ENCODE measurements at regions not wholly inside any gene's neighbourhood (a gene's known extent, or its start where the extent isn't known, plus 50 kb on each side); places are given as distances from the start of the nearest gene placed in this dataset.
"Not testable (repeated sequence)": the region's sequence is repeated elsewhere in the genome, so short reads cannot be mapped to it uniquely, and the experiment has no call there.

DNA sequence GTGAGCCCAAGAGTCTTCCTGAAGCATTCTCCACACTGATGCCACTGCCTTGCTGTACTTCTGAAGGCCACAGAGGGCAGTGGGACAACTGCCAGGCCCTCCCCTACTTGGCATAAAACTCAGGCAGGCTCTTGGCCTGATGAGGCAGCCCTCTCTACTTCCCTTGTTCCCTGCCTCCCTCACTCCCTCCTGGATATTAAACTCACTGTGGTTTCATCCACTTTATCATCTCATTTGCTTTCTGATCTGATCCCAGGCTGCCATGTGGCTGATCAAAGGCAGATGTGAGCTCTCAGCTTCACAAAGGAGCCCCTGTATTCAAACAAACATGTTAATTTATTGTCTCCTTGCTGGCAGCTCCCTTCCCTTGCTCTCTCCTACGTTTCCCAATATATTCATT lies 533.5 kb downstream of the IGSF11 start:
- Histone ChIP-seq H3K27ac (ENCODE audit: low read length) (peak overlapping the region; percentile 53), H3K27me3 (ENCODE audit: insufficient read depth, low read length) (no peaks in the 10 kb centered on the region), H3K4me3 (ENCODE audit: low read length) (no peak overlapping the region), H3K9ac (ENCODE audit: low read depth, low read length) (no peak overlapping the region), H3K9me3 (ENCODE audit: insufficient read depth, low read depth, low read length) (no peaks in the 10 kb centered on the region), H3K4me1 (ENCODE audit: insufficient read depth, low read length) (peaks cover 14% of the 10 kb centered on the region; the same call in 1 of the 2 replicates), H3K36me3 (ENCODE audit: insufficient read depth, low read depth, low read length) (no peaks in the 10 kb centered on the region)

DNA sequence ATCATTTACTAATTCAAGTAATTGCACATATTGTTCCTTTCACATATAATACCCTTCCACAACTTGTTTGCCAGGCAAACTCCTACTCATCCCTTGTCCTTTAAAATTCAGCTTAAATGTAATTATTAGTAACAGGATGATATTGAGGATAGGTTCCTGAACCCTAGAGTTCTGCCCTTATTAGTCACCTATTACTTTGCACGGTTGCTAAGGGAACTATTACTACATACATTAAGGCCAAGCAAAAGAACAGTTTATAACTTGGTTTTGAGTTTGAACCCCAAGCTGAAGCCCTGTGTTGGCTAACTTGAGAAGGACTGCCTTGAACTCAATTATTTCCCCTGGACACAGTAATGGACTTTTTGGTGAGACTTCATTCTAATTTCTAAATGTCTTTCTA lies 529.7 kb downstream of the IGSF11 start:
- no peak overlapping the region for H3K27ac ChIP-seq (ENCODE audit: low read length)
- no peaks in the 10 kb centered on the region for H3K36me3 ChIP-seq (ENCODE audit: insufficient read depth, low read depth, low read length)
- H3K4me1 ChIP-seq (ENCODE audit: insufficient read depth, low read length): peaks cover 14% of the 10 kb centered on the region; the same call in 1 of the 2 replicates
- H3K9ac ChIP-seq (ENCODE audit: low read depth, low read length): no peak overlapping the region
- H3K9me3 ChIP-seq (ENCODE audit: insufficient read depth, low read depth, low read length): no peaks in the 10 kb centered on the region
- no peaks in the 10 kb centered on the region for H3K27me3 ChIP-seq (ENCODE audit: insufficient read depth, low read length)
- no peak overlapping the region for H3K4me3 ChIP-seq (ENCODE audit: low read length)

DNA sequence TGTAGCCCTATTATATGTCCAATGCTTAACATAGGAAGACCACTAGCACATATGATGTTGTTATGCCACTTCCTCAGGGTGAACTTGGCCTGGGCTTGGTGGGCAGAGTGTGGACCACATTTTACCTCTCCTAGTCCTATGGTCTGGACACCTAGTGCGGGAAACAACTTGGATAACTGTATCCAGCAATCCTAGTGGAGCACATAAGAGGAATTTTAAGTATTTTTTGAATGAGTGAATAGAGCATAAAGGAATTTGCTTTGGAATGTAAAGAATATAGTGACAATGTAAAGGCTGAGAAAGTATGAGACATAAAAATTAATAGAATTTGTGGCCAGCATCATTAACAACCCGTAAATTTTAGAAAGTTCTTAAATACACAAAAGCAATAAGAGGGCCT lies 528.9 kb downstream of the IGSF11 start:
- H3K4me3 ChIP-seq (ENCODE audit: low read length): no peak overlapping the region
- H3K9ac ChIP-seq (ENCODE audit: low read depth, low read length): no peak overlapping the region
- no peaks in the 10 kb centered on the region for H3K36me3 ChIP-seq (ENCODE audit: insufficient read depth, low read depth, low read length)
- H3K4me1 ChIP-seq (ENCODE audit: insufficient read depth, low read length): peaks cover 14% of the 10 kb centered on the region; the same call in 1 of the 2 replicates
- H3K27me3 ChIP-seq (ENCODE audit: insufficient read depth, low read length): no peaks in the 10 kb centered on the region
- no peaks in the 10 kb centered on the region for H3K9me3 ChIP-seq (ENCODE audit: insufficient read depth, low read depth, low read length)
- H3K27ac ChIP-seq (ENCODE audit: low read length): no peak overlapping the region

DNA sequence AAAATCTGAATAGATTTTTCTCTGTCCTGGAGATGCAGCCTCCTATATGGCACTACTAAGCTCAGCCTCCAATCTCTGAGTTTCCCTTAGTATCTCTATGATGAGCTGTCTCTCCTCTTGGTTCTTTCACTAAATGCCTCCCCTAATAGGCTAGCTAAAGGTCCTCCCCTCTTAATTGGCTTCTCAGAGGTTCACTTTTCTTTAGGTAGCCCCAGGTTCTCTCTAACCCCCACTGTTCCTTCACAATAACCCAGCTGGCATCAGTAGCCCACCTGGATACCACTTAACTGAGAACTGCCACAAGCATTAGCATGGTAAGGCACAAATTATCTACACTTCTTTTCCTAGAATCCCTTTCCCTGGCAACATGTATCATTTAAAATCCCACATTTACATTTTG lies 523.2 kb downstream of the IGSF11 start:
- Histone ChIP-seq H3K4me3 (ENCODE audit: low read length) (no peak overlapping the region), H3K4me1 (ENCODE audit: insufficient read depth, low read length) (no peaks in the 10 kb centered on the region), H3K9me3 (ENCODE audit: insufficient read depth, low read depth, low read length) (no peaks in the 10 kb centered on the region), H3K9ac (ENCODE audit: low read depth, low read length) (no peak overlapping the region), H3K27me3 (ENCODE audit: insufficient read depth, low read length) (no peaks in the 10 kb centered on the region), H3K27ac (ENCODE audit: low read length) (no peak overlapping the region), H3K36me3 (ENCODE audit: insufficient read depth, low read depth, low read length) (no peaks in the 10 kb centered on the region)

DNA sequence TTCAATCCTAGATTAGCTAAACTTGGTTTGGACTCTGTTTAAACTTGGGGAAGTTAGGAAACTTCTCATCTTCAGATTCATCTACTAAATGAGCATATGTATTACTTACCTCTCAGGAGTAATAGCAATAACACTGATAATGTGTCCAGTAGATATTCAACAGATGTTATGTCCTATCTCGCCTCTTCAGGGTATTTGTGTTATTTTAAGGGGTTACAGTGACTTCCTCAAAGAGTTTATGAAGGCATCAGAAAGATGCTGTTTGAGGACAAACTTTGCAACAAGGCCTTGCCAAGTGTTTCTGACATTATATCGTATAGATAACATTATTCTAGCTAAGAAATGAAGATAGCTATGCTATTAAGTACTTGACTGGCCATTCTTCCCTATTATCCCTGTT lies 522.3 kb downstream of the IGSF11 start:
- no peak overlapping the region for H3K27ac ChIP-seq (ENCODE audit: low read length)
- no peak overlapping the region for H3K4me3 ChIP-seq (ENCODE audit: low read length)
- H3K36me3 ChIP-seq (ENCODE audit: insufficient read depth, low read depth, low read length): no peaks in the 10 kb centered on the region
- no peaks in the 10 kb centered on the region for H3K4me1 ChIP-seq (ENCODE audit: insufficient read depth, low read length)
- H3K9ac ChIP-seq (ENCODE audit: low read depth, low read length): no peak overlapping the region
- no peaks in the 10 kb centered on the region for H3K27me3 ChIP-seq (ENCODE audit: insufficient read depth, low read length)
- no peaks in the 10 kb centered on the region for H3K9me3 ChIP-seq (ENCODE audit: insufficient read depth, low read depth, low read length)

DNA sequence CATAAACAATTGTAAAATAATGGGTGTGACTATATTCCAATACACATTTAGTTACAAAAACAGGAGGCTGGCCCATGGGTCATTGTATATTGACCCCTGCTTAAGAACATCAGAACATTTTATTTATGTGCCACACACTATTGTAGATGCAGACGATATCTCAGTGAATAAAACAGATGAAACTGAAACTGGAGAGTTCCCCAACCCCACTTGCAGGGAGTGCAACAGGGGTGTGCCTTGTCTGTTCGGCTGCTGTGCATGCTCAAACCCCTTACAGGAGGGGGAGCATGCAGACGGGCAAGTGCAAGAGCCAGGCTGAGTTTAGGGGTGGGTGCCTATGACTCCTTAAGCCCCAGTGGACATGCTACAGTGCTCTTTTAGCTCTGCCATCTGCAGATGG lies 509.6 kb downstream of the IGSF11 start:
- Histone ChIP-seq H3K4me3 (ENCODE audit: low read length) (no peak overlapping the region), H3K27ac (ENCODE audit: low read length) (no peak overlapping the region), H3K4me1 (ENCODE audit: insufficient read depth, low read length) (no peaks in the 10 kb centered on the region), H3K9me3 (ENCODE audit: insufficient read depth, low read depth, low read length) (no peaks in the 10 kb centered on the region), H3K27me3 (ENCODE audit: insufficient read depth, low read length) (no peaks in the 10 kb centered on the region), H3K9ac (ENCODE audit: low read depth, low read length) (no peak overlapping the region), H3K36me3 (ENCODE audit: insufficient read depth, low read depth, low read length) (no peaks in the 10 kb centered on the region)

DNA sequence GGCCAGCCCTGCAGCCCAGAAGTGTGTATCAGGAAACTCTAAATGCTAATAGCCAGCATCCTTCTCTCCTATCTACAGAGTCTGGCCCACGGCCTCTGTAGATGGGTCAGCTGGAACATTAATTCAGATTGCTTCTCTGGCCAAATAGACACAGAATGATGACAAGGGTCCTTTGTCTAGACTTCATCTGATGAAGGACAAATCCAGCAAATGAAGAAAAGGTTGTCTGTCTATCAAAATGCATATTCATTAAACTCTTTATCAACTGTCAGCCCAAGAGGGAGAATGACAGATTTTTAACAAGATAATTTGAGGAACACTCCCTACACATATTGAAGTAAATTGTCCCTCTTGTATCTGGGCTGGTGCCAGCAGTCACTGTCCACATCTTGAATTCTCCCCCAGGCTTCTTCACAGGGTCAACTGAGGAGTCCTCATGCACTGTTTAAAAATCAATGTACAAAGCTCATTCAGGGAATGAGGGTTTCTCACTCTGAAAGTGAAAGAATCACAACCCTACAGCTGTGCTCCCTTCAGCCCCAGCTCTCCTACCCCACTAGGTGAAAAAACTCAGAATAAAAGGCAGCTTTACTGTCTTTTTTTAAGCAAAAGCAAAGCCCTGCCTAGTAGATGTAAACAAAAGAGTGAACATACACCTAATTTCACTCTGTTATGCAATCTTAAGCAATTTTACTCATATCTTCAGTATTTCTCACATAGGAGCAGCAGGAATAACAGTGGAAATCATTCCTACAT lies 507.7 kb downstream of the IGSF11 start:
- no peak overlapping the region for H3K4me3 ChIP-seq (ENCODE audit: low read length)
- H3K36me3 ChIP-seq (ENCODE audit: insufficient read depth, low read depth, low read length): no peaks in the 10 kb centered on the region
- no peaks in the 10 kb centered on the region for H3K4me1 ChIP-seq (ENCODE audit: insufficient read depth, low read length)
- H3K27ac ChIP-seq (ENCODE audit: low read length): no peak overlapping the region
- H3K9me3 ChIP-seq (ENCODE audit: insufficient read depth, low read depth, low read length): no peaks in the 10 kb centered on the region; the same call in 1 of the 2 replicates
- H3K9ac ChIP-seq (ENCODE audit: low read depth, low read length): no peak overlapping the region
- no peaks in the 10 kb centered on the region for H3K27me3 ChIP-seq (ENCODE audit: insufficient read depth, low read length)

DNA sequence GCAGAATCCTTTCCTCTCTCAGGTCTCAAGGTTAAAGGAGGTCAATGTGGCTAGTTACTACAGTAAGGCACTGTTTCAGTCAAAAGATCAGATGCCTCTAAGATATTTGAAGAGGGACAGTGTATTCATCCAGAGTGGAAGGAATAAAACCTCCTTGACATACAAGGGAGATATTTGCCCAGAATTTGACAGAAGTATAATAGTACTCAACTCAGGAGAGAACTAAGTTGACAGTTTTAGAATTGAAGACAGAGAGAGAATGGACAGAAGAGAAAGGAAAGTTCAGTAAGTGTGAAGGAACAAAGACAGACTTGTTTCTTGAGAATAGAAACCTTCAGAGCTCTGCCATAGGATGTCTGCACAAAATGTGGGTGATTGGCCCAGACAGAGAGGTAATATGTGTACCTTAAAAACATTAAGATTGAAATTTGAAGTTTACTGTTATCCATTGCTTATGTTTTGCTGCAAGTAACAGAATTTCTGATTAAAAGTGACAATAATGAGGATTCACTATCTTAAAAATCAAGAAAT lies 507.1 kb downstream of the IGSF11 start:
- H3K9me3 ChIP-seq (ENCODE audit: insufficient read depth, low read depth, low read length): no peaks in the 10 kb centered on the region; the same call in 1 of the 2 replicates
- H3K36me3 ChIP-seq (ENCODE audit: insufficient read depth, low read depth, low read length): no peaks in the 10 kb centered on the region
- no peak overlapping the region for H3K9ac ChIP-seq (ENCODE audit: low read depth, low read length)
- H3K27me3 ChIP-seq (ENCODE audit: insufficient read depth, low read length): no peaks in the 10 kb centered on the region
- no peaks in the 10 kb centered on the region for H3K4me1 ChIP-seq (ENCODE audit: insufficient read depth, low read length)
- H3K27ac ChIP-seq (ENCODE audit: low read length): no peak overlapping the region
- no peak overlapping the region for H3K4me3 ChIP-seq (ENCODE audit: low read length)

DNA sequence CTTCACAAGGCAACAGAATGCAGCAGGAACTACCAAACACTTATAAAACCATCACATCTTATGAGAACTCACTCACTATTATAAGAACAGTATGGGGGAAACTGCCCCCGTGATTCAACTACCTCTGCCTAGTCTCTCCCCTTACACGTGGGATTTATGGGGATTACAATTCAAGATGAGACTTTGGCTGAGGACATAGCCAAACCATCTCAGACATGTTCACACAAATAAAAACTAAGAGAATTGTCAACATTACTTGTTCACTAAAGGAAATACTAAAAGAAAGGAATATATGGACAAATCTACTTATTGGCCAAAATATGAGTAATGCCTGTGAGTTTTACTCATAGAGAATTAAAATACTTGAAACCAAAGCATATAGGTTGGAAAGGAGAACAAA lies 505.1 kb downstream of the IGSF11 start:
- Histone ChIP-seq H3K4me1 (ENCODE audit: insufficient read depth, low read length) (no peaks in the 10 kb centered on the region), H3K36me3 (ENCODE audit: insufficient read depth, low read depth, low read length) (no peaks in the 10 kb centered on the region), H3K27me3 (ENCODE audit: insufficient read depth, low read length) (no peaks in the 10 kb centered on the region), H3K27ac (ENCODE audit: low read length) (no peak overlapping the region), H3K4me3 (ENCODE audit: low read length) (no peak overlapping the region), H3K9ac (ENCODE audit: low read depth, low read length) (no peak overlapping the region), H3K9me3 (ENCODE audit: insufficient read depth, low read depth, low read length) (no peaks in the 10 kb centered on the region; the same call in 1 of the 2 replicates)

DNA sequence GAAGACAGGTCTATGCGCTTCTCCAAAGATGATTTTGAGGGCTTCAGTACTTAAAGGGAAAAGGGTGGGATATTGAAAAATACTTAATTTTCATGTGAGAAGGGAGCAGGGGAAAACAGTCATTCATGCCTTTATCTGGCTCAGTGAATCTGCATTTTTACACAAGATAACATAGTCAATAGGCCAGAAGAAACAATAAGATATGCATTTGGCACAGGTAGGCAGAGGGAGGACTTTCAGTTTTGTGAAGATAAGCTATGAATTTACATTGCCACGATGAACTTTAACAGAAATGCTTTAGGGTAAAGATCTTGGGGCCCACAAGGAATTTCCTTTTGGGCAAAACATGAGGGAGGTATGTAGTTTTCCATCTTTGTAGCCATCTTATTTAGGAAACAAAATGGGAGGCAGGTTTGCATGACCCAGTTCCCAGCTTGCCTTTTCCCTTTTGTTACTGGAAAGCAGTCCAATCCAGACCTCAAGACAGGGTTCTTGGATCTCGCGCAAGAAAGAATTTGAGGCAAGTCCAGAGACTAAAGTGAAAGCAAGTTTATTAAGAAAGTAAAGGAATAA lies 504.2 kb downstream of the IGSF11 start:
- H3K4me3 ChIP-seq (ENCODE audit: low read length): no peak overlapping the region
- no peaks in the 10 kb centered on the region for H3K36me3 ChIP-seq (ENCODE audit: insufficient read depth, low read depth, low read length)
- no peak overlapping the region for H3K27ac ChIP-seq (ENCODE audit: low read length)
- H3K9me3 ChIP-seq (ENCODE audit: insufficient read depth, low read depth, low read length): no peaks in the 10 kb centered on the region; the same call in 1 of the 2 replicates
- H3K4me1 ChIP-seq (ENCODE audit: insufficient read depth, low read length): no peaks in the 10 kb centered on the region
- no peaks in the 10 kb centered on the region for H3K27me3 ChIP-seq (ENCODE audit: insufficient read depth, low read length)
- H3K9ac ChIP-seq (ENCODE audit: low read depth, low read length): no peak overlapping the region

DNA sequence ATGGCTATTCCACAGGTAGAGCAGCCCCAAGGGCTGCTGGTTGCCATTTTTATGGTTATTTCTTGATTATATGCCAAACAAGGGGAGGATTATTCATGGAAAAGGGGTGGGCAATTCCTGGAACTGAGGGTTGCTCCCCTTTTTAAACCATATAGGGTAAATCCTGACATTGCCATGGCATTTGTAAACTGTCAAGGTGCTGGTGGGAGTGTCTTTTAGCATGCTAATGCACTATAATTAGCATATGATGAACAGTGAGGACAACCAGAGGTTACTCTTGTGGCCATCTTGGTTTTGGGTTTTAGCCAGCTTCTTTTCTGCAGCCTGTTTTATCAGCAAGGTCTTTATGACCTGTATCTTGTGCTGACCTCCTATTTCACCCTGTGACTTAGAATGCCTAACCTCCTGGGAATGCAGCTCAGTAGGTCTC lies 503.7 kb downstream of the IGSF11 start:
- not testable (repeated sequence) for H3K4me3 ChIP-seq (ENCODE audit: low read length); H3K9me3 ChIP-seq (ENCODE audit: insufficient read depth, low read depth, low read length); H3K27ac ChIP-seq (ENCODE audit: low read length); H3K9ac ChIP-seq (ENCODE audit: low read depth, low read length); H3K4me1 ChIP-seq (ENCODE audit: insufficient read depth, low read length); H3K36me3 ChIP-seq (ENCODE audit: insufficient read depth, low read depth, low read length); H3K27me3 ChIP-seq (ENCODE audit: insufficient read depth, low read length)

DNA sequence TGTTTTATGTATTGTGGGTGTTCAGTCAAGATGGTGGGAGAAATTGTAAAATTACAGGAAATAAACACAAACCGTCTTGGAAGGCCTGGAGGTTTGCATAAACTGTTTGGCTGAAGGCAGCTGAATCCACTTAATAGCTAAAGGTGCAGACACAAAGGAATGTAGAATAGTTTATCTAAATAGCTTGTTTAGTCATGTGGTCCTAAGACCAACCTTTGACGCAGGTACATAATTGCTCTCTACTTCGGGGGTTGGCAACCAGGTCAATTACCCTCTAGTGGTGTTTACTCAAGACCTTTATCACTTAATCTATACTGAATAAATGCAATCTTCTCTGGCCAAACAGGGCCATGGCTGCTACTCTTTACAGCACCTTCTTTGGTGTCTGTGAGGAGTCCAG lies 502.8 kb downstream of the IGSF11 start:
- Histone ChIP-seq H3K36me3 (ENCODE audit: insufficient read depth, low read depth, low read length) (no peaks in the 10 kb centered on the region), H3K4me1 (ENCODE audit: insufficient read depth, low read length) (no peaks in the 10 kb centered on the region), H3K27me3 (ENCODE audit: insufficient read depth, low read length) (no peaks in the 10 kb centered on the region), H3K9me3 (ENCODE audit: insufficient read depth, low read depth, low read length) (no peaks in the 10 kb centered on the region; the same call in 1 of the 2 replicates), H3K27ac (ENCODE audit: low read length) (no peak overlapping the region), H3K4me3 (ENCODE audit: low read length) (no peak overlapping the region), H3K9ac (ENCODE audit: low read depth, low read length) (no peak overlapping the region)

Data from iPS-20b (cell line).